ENCODE measurements at regions not wholly inside any gene's neighbourhood (a gene's known extent, or its start where the extent isn't known, plus 50 kb on each side); places are given as distances from the start of the nearest gene placed in this dataset.

DNA sequence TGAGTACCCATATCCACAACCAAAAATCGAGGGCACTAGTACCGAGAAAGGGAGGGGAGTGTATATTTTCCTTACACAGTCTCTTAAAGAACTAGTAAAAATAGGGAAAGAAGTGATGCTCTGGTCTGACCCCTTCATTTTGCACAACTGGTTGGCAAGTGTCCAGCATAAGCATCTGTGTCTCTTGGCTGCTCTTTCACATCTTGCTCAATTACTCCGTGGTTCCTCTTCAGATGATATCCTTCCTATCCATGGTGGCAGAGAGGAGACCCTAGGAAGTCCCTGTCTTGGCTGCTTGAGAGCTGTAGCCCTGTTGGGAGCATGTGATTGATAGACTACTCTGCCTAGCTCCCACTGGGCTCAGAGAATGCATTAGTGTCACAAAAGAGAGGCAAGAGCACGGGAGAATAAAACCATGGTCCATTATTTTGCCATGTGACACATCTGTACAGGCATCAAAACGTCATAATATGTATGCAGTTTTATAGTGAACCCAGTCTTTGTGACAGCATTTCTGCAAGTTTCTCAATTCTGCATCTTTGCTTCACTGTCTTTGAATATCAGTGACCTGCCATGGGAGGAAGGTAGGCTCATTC, 111.8 kb upstream of the ANKRD1 start:
- CTCF ChIA-PET = no interaction called here
- in situ Hi-C loops (cut with HindIII; ENCODE audit: low pct_unique_long_range_greater_than_20kb, low sequenced_read_pairs) = no loop called here
- POLR2A ChIA-PET = no interaction called here

DNA sequence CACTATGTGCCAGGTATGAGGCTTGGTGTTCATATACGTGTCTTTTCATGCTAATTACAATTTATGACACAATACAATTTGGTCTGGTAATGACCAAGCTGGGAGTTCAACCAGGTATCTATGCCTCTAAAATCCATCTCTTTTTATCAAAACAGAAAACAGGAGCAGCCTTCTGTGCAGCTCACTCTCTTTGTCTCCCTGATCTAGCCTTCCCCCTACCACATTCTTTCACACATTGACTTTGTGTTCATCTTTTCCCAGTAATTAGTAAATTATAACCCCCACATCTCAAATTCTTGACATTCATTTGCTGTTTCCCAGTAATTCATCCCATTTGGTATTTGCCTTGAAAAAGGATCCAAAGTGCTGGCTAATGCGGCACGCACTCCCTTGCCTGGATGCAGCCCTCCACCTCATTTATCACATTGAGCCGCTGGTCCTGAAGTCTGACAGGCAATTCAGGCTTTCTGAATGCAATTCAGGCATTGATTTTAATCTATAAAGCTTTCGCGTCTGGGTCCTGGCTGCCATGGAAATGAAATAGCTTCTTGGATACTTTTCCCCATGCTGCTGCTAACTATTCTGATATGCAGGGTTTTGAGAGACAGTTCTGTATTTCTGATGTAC, 112.5 kb upstream of the ANKRD1 start:
- Histone ChIP-seq H3K27ac (ENCODE audit: low read length) (no peak overlapping the region), H3K4me3 (ENCODE audit: low read depth in 2 of 2, low read length in 2 of 2) (no peak overlapping the region), H3K9me3 (ENCODE audit: control insufficient read depth, insufficient read depth, low read depth, low read length) (no peaks in the 10 kb centered on the region), H3K4me1 (ENCODE audit: control insufficient read depth, insufficient read depth, low read length) (no peaks in the 10 kb centered on the region), H3K27me3 (ENCODE audit: control insufficient read depth, insufficient read depth, low read length) (peaks cover 2% of the 10 kb centered on the region; the same call in 1 of the 2 replicates), H3K36me3 (ENCODE audit: control insufficient read depth, insufficient read depth, low read length) (no peaks in the 10 kb centered on the region)
- intact Hi-C loops (cut with micrococcal nuclease; ENCODE audit: unreplicated experiment) (no loop called here), in situ Hi-C loops (cut with HindIII; ENCODE audit: low pct_unique_long_range_greater_than_20kb, low sequenced_read_pairs) (no loop called here)
- ATAC-seq (no peak), DNase-seq (ENCODE audit: low read depth, low spot score) (no peak)
- no peak for TF ChIP-seq REST (IDR thresholded peaks at IDR 0.05; ENCODE audit: insufficient read depth in 1 of 2, low read depth in 2 of 2, low read length in 1 of 2)
- TF ChIP-seq, protein P1, sequence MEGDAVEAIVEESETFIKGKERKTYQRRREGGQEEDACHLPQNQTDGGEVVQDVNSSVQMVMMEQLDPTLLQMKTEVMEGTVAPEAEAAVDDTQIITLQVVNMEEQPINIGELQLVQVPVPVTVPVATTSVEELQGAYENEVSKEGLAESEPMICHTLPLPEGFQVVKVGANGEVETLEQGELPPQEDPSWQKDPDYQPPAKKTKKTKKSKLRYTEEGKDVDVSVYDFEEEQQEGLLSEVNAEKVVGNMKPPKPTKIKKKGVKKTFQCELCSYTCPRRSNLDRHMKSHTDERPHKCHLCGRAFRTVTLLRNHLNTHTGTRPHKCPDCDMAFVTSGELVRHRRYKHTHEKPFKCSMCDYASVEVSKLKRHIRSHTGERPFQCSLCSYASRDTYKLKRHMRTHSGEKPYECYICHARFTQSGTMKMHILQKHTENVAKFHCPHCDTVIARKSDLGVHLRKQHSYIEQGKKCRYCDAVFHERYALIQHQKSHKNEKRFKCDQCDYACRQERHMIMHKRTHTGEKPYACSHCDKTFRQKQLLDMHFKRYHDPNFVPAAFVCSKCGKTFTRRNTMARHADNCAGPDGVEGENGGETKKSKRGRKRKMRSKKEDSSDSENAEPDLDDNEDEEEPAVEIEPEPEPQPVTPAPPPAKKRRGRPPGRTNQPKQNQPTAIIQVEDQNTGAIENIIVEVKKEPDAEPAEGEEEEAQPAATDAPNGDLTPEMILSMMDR (IDR thresholded peaks at IDR 0.05) = no peak
- no peak for TF ChIP-seq POLR2AphosphoS5 (IDR thresholded peaks at IDR 0.05; ENCODE audit: low read depth, low read length)
- TF ChIP-seq TCF7L2 (IDR thresholded peaks at IDR 0.05; ENCODE audit: low read depth, low read length) = no peak
- TF ChIP-seq SIN3A (IDR thresholded peaks at IDR 0.05; ENCODE audit: borderline replicate concordance, insufficient read depth, low read depth, low read length) = no peak
- POLR2A ChIA-PET = no interaction called here
- no TSS peak for BruUV-seq (replicated peaks)
- CTCF ChIA-PET = no interaction called here

More for the DNA sequence above, 111.8 kb upstream of the ANKRD1 start:
- H3K27ac ChIP-seq (ENCODE audit: low read length) = no peak overlapping the region
- H3K36me3 ChIP-seq (ENCODE audit: control insufficient read depth, insufficient read depth, low read length) = no peaks in the 10 kb centered on the region
- peaks cover 2% of the 10 kb centered on the region; the same call in 1 of the 2 replicates for H3K27me3 ChIP-seq (ENCODE audit: control insufficient read depth, insufficient read depth, low read length)
- no peaks in the 10 kb centered on the region for H3K9me3 ChIP-seq (ENCODE audit: control insufficient read depth, insufficient read depth, low read depth, low read length)
- H3K4me3 ChIP-seq (ENCODE audit: low read depth in 2 of 2, low read length in 2 of 2) = no peak overlapping the region
- intact Hi-C loops (cut with micrococcal nuclease; ENCODE audit: unreplicated experiment) = no loop called here
- TF ChIP-seq TCF7L2 (IDR thresholded peaks at IDR 0.05; ENCODE audit: low read depth, low read length) (no peak), REST (IDR thresholded peaks at IDR 0.05; ENCODE audit: insufficient read depth in 1 of 2, low read depth in 2 of 2, low read length in 1 of 2) (no peak), SIN3A (IDR thresholded peaks at IDR 0.05; ENCODE audit: borderline replicate concordance, insufficient read depth, low read depth, low read length) (no peak), POLR2AphosphoS5 (IDR thresholded peaks at IDR 0.05; ENCODE audit: low read depth, low read length) (no peak)
- TF ChIP-seq, protein P1 (IDR thresholded peaks at IDR 0.05) = no peak
- BruUV-seq (replicated peaks) = no TSS peak
- ATAC-seq (no peak), DNase-seq (ENCODE audit: low read depth, low spot score) (no peak)
- H3K4me1 ChIP-seq (ENCODE audit: control insufficient read depth, insufficient read depth, low read length) = no peaks in the 10 kb centered on the region
